Testis (tissue), 2 donors: ENCODE measurements at regions not wholly inside any gene's neighbourhood (a gene's known extent, or its start where the extent isn't known, plus 50 kb on each side); places are given as distances from the start of the nearest gene placed in this dataset.

ENCODE experiments used
- DNase-seq: peaks from one replicate; pipeline ENCODE4 v3.0.0-alpha.2; 2019
- H3K27ac ChIP-seq, 2 donors: fragments of 200-600 bp; sonication (generic); one replicate each; pipeline ENCODE4 v1.5.1; 2019
- H3K27me3 ChIP-seq: fragments of 200-600 bp; sonication (generic); one replicate; pipeline ENCODE4 v1.5.1; 2019
- H3K36me3 ChIP-seq: fragments of 200-600 bp; sonication (generic); one replicate; pipeline ENCODE4 v1.5.1; 2017; ENCODE audit warnings: low read depth; ENCODE audit errors: missing control alignments
- H3K4me1 ChIP-seq: fragments of 200-600 bp; sonication (generic); one replicate; pipeline ENCODE4 v1.5.1; 2019
- H3K4me3 ChIP-seq, 2 donors: fragments of 200-600 bp; sonication (generic); one replicate each; pipeline ENCODE4 v1.5.1; 2017 to 2019
- H3K9me3 ChIP-seq: fragments of 200-600 bp; sonication (generic); one replicate; pipeline ENCODE4 v1.5.1; 2017
- POLR2A ChIP-seq: fragments of 450-650 bp; IDR thresholded peaks from one replicate; pipeline ENCODE4 v1.6.1; 2017; ENCODE audit warnings: antibody characterized with exemption, mild to moderate bottlenecking, moderate library complexity
- WGBS, 2 donors: methylation state at CpG; one replicate each; pipeline ENCODE4 v1.1.5; 2018; 5-methylcytosine and 5-hydroxymethylcytosine counted together
- intact Hi-C: fragments of 100-400 bp; cut with DNase I; formaldehyde crosslinking; loops from one replicate; pipeline ENCODE4 v1.15.1; 2023; ENCODE audit warnings: low total_unique reads
- TF ChIP-seq, protein P1 (sequence below), 3 experiments: fragments of 450-650 bp in 2 of 3; fragments of 200-600 bp in 1 of 3; sonication (generic) in 1 of 3; IDR thresholded peaks; one replicate each; pipeline ENCODE4 v1.5.1; 2016 to 2019; ENCODE audit warnings: antibody characterized with exemption in 3 of 3, mild to moderate bottlenecking in 2 of 3, moderate library complexity in 1 of 3

DNA sequence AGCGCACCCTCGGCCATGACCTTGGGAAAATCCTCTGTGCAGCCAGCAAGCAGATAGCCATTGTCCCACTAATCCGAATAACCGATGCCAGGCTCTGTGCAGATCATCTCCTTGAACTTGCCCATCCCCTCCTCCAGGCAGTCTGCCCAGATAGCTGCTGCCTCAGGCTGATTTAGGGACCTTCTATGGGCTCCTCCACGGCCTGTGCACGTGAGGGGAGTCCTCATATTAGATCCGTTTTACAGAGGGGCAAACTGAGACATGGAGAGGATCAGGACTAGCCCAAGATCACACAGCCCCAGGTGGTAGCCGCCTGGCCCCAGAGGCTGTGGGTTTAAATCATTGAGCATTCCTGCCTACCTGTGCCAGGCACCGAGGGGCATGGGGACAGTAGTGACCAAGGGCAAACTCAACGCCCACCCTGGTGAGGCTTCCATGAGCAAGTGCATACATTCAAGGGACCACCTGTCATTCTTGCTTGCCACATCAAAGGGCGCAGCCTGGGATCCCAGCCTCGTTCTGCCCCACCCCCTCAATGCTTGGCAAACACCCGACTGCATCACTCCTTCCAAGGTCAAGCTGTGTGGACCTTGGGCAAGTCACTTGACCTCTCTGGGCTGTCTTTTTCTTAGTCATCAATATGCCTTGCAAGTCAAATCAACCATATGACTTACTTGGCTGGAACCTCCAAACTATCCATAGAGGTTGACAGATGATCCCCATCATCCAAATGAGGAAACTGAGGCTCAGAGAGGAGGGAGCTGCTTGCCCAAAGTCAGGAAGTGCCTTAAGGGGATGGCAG lies 131.6 kb downstream of the MN1 start:
- H3K27ac ChIP-seq, result peak overlapping the region; percentile 73 to 74
- peaks cover 32% of the 10 kb centered on the region for H3K4me1 ChIP-seq
- no peaks in the 10 kb centered on the region for H3K9me3 ChIP-seq
- intact Hi-C loops, result no loop called here
- DNase-seq, result peak; percentile 56
- no peak overlapping the region for H3K4me3 ChIP-seq
- WGBS, 2 donors, result 45 to 63% methylated on average over 5 to 13 of the region's 13 CpGs
- no peak for TF ChIP-seq POLR2A
- TF ChIP-seq, protein P1, sequence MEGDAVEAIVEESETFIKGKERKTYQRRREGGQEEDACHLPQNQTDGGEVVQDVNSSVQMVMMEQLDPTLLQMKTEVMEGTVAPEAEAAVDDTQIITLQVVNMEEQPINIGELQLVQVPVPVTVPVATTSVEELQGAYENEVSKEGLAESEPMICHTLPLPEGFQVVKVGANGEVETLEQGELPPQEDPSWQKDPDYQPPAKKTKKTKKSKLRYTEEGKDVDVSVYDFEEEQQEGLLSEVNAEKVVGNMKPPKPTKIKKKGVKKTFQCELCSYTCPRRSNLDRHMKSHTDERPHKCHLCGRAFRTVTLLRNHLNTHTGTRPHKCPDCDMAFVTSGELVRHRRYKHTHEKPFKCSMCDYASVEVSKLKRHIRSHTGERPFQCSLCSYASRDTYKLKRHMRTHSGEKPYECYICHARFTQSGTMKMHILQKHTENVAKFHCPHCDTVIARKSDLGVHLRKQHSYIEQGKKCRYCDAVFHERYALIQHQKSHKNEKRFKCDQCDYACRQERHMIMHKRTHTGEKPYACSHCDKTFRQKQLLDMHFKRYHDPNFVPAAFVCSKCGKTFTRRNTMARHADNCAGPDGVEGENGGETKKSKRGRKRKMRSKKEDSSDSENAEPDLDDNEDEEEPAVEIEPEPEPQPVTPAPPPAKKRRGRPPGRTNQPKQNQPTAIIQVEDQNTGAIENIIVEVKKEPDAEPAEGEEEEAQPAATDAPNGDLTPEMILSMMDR (IDR thresholded peaks at IDR 0.05), result no peak
- no peaks in the 10 kb centered on the region for H3K36me3 ChIP-seq
- H3K27me3 ChIP-seq, result no peaks in the 10 kb centered on the region

DNA sequence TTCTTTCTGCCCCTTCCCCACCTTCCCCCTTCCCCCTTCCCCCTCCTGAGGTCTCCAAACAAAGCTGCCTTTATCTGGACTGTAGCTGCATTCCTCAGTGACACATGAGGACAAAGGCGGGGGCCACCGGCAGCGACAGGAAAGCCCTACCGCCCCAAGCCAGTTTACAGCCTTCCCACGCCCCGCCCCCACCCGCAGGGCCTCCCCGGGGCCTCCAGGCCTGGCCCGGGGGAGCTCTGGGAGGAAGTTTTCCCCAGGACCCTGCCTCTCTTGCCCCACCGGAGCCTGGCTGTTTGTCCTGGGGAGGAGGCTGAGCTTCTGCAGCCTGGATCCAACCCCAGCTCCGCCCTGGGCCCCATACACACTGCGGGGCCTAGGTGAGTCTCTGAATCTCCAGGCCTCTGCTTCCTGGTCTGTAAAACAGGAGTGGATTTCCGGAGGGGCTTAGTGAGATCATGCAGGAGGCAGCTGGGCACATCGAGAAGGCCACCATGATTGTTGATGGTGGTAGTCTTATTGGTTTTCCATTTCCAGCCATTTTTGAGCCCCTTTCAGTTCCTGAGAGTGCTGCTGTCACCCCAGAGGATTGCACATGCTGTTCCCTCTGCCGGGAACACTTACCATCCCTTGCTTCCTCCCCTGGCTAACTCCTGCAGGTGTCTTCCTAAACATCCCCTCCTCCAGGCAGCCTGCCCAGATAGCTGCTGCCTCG lies 130.7 kb downstream of the MN1 start:
- intact Hi-C loops, result no loop called here
- Histone ChIP-seq H3K4me3 (no peak overlapping the region), H3K27ac (peak overlapping the region; percentile 73 to 74), H3K27me3 (no peaks in the 10 kb centered on the region), H3K4me1 (peaks cover 38% of the 10 kb centered on the region), H3K9me3 (no peaks in the 10 kb centered on the region), H3K36me3 (no peaks in the 10 kb centered on the region)
- DNase-seq, result peak; percentile 83
- WGBS, 2 donors, result 44 to 49% methylated on average over 6 to 16 of the region's 16 CpGs
- TF ChIP-seq, protein P1 (IDR thresholded peaks at IDR 0.05), result no peak
- no peak for TF ChIP-seq POLR2A

DNA sequence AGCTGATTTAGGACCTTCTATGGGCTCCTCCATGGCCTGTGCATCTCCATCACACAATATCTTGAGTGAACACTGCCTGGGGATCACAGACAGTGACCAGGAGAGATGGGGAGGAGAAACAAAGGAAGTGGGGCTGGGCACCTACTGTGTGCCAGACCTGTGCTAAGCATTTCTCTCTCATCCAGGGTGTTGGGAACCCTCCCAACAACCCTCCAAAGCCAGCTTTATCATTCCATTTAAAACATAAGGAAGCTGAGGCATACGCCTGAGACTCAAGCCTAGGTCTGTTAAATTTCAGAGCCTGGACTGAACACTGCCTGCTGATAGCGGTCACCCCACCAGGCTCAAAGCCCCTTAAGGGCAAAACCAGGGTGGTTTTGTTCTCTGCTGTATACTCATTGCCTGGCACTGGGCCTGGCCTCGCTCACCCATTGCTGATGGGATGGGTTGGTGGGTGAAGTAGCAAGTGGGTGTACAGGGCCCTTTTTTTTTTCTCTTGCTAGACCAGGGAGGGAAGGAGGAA lies 130.1 kb downstream of the MN1 start:
- intact Hi-C loops, result no loop called here
- DNase-seq, result no peak
- 82 to 83% methylated on average over 3 of the region's 3 CpGs for WGBS, 2 donors
- H3K27ac ChIP-seq, result peak overlapping the region; percentile 5 to 73
- TF ChIP-seq, protein P1 (IDR thresholded peaks at IDR 0.05), result no peak
- no peak for TF ChIP-seq POLR2A
- H3K27me3 ChIP-seq, result no peaks in the 10 kb centered on the region
- H3K36me3 ChIP-seq, result no peaks in the 10 kb centered on the region
- H3K4me3 ChIP-seq, result no peak overlapping the region
- H3K4me1 ChIP-seq, result peaks cover 38% of the 10 kb centered on the region
- H3K9me3 ChIP-seq, result no peaks in the 10 kb centered on the region

DNA sequence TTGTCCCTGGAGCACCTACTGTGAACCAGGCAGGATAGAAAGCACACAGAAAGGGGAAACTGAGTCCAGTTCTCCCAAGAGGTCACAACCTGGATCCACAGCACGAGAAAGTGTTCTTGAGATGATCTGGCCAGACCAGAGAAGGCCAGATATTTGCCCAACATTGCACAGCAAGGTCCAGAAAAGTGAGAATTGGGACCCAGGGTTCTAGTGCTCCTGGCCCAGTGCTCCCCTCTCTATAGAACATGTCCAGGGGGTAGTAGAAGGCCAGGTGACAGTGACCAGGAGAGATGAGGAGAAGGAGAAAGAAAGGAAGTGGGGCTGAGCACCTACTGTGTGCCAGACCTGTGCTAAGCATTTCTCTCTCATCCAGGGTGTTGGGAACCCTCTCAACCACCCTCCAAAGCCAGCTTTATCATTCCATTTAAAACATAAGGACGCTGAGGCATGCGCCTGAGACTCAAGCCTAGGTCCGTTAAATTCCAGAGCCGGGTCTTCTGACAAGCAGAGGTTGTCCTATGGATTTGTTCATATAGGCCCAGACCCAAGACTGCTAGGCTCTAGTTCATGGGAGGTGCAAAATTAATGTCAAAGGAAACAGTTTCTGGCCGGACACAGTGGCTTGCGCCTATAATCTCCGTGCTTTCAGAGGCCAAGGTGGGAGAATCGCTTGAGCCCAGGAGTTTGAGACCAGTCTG lies 128.7 kb downstream of the MN1 start:
- Histone ChIP-seq H3K4me3 (no peak overlapping the region), H3K4me1 (peaks cover 30% of the 10 kb centered on the region), H3K9me3 (no peaks in the 10 kb centered on the region), H3K27me3 (no peaks in the 10 kb centered on the region), H3K36me3 (no peaks in the 10 kb centered on the region), H3K27ac (no peak overlapping the region)
- no peak for DNase-seq
- TF ChIP-seq, protein P1 (IDR thresholded peaks at IDR 0.05), result no peak
- no peak for TF ChIP-seq POLR2A
- intact Hi-C loops, result no loop called here
- 95% methylated on average over 9 of the region's 9 CpGs for WGBS, 2 donors
